Effector memory CD8-positive, alpha-beta T cell (primary cell): ENCODE measurements at regions not wholly inside any gene's neighbourhood (a gene's known extent, or its start where the extent isn't known, plus 50 kb on each side); places are given as distances from the start of the nearest gene placed in this dataset.

Experiments used
- ATAC-seq: fragments of 150-1000 bp; cut with Tn5 transposase; replicated peaks from 2 replicates; pipeline ENCODE4 v1.10.0; 2021; ENCODE audit warnings: mild to moderate bottlenecking, moderate library complexity
- DNase-seq, 3 experiments: peaks; one replicate each; pipeline ENCODE4 v3.0.0; 2021
- H3K27ac Mint-ChIP-seq, 2 donors: one replicate each; pipeline ENCODE4 v1.8.0; 2022; ENCODE audit warnings: mild to moderate bottlenecking in 2 of 2, mixed read lengths in 2 of 2, moderate library complexity in 2 of 2
- H3K27me3 Mint-ChIP-seq, 2 donors: one replicate each; pipeline ENCODE4 v1.8.0; 2022; ENCODE audit warnings: mixed read lengths in 2 of 2
- H3K36me3 Mint-ChIP-seq: one replicate; pipeline ENCODE4 v1.8.0; 2022; ENCODE audit warnings: mild to moderate bottlenecking, moderate library complexity, mixed read lengths; ENCODE audit not compliant: insufficient read depth
- H3K4me1 Mint-ChIP-seq, 2 donors: one replicate each; pipeline ENCODE4 v1.8.0; 2022; ENCODE audit warnings: low read depth in 2 of 2, mixed read lengths in 2 of 2
- H3K4me3 Mint-ChIP-seq, 2 donors: one replicate each; pipeline ENCODE4 v1.8.0; 2022; ENCODE audit warnings: mild to moderate bottlenecking in 2 of 2, mixed read lengths in 2 of 2, moderate library complexity in 2 of 2
- H3K9me3 Mint-ChIP-seq, 2 donors: one replicate each; pipeline ENCODE4 v1.8.0; 2022; ENCODE audit warnings: mixed read lengths in 2 of 2

DNA sequence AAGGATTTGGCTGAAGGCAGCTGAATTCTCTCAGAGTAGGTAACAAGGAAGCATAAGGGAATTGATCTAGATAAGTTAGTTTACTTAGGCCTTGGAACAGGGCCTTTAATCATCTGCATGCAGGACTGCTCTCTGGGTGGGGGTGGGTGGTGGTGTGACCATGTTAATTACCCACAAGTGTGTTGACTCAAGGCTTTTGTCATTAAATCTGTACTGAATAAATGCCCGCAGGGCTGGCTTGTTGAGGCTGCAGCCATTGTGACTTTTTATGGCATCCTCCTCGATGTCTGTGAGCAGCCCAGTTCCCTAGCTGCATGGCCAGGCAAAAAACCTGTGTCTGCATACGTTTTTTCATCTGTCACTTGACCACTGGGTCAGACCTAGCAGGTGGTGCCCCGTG, 63.5 kb upstream of the ASCC3 start:
- no peaks in the 10 kb centered on the region for H3K4me1 Mint-ChIP-seq
- H3K27ac Mint-ChIP-seq: no peak overlapping the region
- ATAC-seq (no peak), DNase-seq (no peak)
- H3K4me3 Mint-ChIP-seq: no peak overlapping the region
- peaks cover 4 to 7% of the 10 kb centered on the region in 2 donors for H3K9me3 Mint-ChIP-seq
- peaks cover 5 to 31% of the 10 kb centered on the region in 2 donors for H3K27me3 Mint-ChIP-seq
- no peaks in the 10 kb centered on the region for H3K36me3 Mint-ChIP-seq

DNA sequence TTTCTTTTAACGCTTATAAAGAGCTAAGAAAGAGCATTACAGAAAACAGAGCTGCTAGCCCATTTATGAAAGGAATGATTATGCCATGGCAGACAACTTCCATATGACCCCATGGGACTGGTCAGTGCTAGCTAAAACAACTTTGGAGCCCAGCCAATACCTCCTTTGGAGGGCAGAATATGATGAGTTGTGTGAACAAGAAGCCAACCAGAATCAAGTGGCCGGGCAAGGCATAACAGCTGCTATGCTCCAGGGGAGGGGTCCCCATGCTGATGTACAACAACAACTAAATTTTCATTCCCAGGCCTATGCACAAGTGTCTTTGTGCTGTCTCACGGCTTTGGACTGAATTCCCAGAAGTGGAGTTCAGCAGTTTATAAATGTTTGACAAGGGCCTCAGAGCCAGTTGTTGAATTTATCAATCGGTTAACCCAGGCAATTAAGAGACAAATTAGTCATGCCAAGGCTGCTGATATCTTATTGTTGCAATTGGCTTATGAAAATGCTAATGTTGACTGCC, 65.0 kb upstream of the ASCC3 start:
- H3K27me3 Mint-ChIP-seq: peaks cover 5 to 31% of the 10 kb centered on the region in 2 donors
- DNase-seq: no peak
- no peak for ATAC-seq
- no peak overlapping the region for H3K4me3 Mint-ChIP-seq
- H3K36me3 Mint-ChIP-seq: no peaks in the 10 kb centered on the region
- H3K4me1 Mint-ChIP-seq: no peaks in the 10 kb centered on the region
- H3K27ac Mint-ChIP-seq: no peak overlapping the region
- peaks cover 4 to 7% of the 10 kb centered on the region in 2 donors for H3K9me3 Mint-ChIP-seq

DNA sequence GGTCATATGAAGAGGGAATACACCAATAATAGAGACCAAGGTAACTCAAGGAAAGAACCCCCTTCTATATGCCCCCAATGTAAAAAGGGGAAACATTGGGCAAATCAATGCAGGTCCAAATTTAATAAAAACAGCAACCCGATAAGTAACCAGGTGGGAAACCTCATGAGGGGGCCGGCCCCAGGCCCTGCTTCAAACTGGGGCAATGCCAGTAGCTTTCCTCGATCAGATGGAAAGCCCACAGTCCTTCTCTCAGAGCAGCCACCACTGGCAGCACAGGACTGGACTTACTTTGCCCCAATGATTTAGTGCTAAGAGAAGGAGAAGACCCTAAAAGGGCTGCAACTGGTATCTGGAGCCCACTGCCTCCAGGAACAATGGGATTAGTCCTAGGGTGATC, 65.6 kb upstream of the ASCC3 start:
- H3K4me3 Mint-ChIP-seq: no peak overlapping the region
- ATAC-seq (no peak), DNase-seq (no peak)
- H3K27me3 Mint-ChIP-seq: peaks cover 5 to 35% of the 10 kb centered on the region in 2 donors
- H3K36me3 Mint-ChIP-seq: no peaks in the 10 kb centered on the region
- no peak overlapping the region for H3K27ac Mint-ChIP-seq
- peaks cover 4 to 7% of the 10 kb centered on the region in 2 donors for H3K9me3 Mint-ChIP-seq
- H3K4me1 Mint-ChIP-seq: no peaks in the 10 kb centered on the region

DNA sequence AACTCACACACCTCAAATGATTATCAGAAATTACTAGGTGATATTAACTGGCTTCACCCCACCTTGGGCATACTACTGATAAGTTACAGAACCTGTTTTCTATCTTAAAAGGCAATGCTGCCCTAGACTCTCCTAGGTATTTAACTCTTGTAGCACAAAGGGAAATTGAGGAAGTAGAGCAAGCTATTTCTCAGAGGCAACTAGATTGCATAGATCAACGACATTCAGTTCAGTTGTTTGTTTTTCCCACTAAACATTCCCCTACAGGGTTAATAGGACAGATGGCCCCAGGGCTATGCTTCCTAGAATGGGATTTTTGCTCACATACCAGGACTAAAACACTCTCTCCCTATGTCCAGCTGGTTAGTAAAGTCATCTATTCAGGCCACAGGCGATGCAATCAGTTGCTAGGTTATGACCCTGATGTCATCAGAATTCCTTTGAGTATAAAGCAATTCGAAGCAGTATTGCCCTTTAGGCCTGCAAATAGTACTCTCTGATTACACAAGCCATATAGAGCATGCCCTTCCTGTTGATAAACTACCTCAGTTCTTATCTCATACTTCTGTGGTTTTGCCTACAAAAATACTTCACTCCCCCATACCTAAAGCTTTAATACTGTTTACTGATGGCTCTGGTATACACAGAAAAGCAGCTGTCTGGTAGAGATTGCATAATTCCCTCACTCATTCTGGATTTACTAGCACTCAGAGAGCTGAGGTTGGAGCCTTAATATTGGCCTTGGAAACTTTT, 67.4 kb upstream of the ASCC3 start:
- no peaks in the 10 kb centered on the region for H3K4me1 Mint-ChIP-seq
- peaks cover 0 to 31% of the 10 kb centered on the region in 2 donors for H3K27me3 Mint-ChIP-seq
- DNase-seq: no peak
- peaks cover 4 to 9% of the 10 kb centered on the region in 2 donors for H3K9me3 Mint-ChIP-seq
- ATAC-seq: no peak
- no peaks in the 10 kb centered on the region for H3K36me3 Mint-ChIP-seq
- H3K27ac Mint-ChIP-seq: no peak overlapping the region
- no peak overlapping the region for H3K4me3 Mint-ChIP-seq

DNA sequence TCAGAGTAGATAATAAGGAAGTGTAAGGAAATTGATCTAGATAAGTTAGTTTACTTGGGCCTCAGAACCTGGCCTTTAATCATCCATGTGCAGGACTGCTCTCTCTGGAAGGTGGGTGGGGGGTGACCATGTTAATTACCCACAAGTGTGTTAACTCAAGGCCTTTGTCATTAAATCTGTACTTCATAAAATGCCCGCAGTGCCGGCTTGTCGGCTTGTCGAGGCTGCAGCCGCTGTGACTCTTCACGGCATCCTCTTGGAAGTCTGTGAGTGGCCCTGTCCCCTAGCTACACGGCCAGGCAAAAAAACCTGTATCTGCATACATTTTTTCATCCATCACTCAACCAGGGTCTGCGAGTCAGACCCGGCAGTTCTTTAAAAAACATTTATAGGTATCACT, 70.9 kb upstream of the ASCC3 start:
- Mint-ChIP-seq H3K9me3 (peaks cover 4 to 9% of the 10 kb centered on the region in 2 donors), H3K27me3 (peaks cover 0 to 18% of the 10 kb centered on the region in 2 donors), H3K4me1 (no peaks in the 10 kb centered on the region), H3K36me3 (no peaks in the 10 kb centered on the region), H3K27ac (no peak overlapping the region), H3K4me3 (no peak overlapping the region)
- no peak for DNase-seq
- no peak for ATAC-seq

DNA sequence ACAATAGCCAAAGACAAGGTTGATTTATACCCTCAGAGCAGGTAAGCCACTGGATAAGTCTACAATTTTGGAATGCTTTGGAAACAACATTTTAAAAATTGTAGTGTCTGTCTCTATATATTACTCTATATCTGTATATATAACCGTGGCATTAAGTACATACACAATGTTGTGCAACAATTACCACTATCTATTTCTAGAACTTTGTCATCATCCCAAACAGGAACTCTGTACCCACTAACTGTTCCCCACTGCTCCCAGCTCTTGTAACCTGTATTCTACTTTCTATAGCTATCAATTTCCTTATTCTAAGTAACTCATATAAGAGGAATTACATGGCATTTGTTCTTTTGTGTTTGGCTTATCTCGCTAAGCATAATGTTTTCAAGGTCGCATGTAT, 78.2 kb upstream of the ASCC3 start:
- H3K27ac Mint-ChIP-seq: no peak overlapping the region
- H3K9me3 Mint-ChIP-seq: no peaks in the 10 kb centered on the region
- ATAC-seq (no peak), DNase-seq (no peak)
- peaks cover 0 to 7% of the 10 kb centered on the region in 2 donors for H3K27me3 Mint-ChIP-seq
- H3K36me3 Mint-ChIP-seq: no peaks in the 10 kb centered on the region
- H3K4me3 Mint-ChIP-seq: no peak overlapping the region
- H3K4me1 Mint-ChIP-seq: no peaks in the 10 kb centered on the region

DNA sequence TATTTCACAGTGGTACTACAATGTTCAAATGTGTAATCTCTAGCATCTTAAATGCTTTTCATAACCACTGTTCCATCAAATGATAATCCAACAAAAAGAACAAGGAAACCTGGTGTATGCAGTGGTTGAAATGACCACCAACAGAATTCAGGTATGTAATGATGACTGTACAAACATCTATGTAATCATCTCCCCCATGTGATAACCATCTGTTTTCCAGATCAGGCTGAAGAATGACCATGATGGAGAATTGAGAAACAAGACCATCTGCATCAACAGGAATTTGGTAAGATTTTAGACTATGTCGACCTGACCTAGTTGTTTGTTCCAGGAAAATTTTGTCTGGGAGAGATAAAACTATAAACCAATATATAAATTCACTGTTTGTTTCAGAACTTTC, 81.3 kb upstream of the ASCC3 start:
- no peak for ATAC-seq
- Mint-ChIP-seq H3K27me3 (peaks cover 0 to 7% of the 10 kb centered on the region in 2 donors), H3K9me3 (no peaks in the 10 kb centered on the region), H3K36me3 (no peaks in the 10 kb centered on the region), H3K4me3 (no peak overlapping the region), H3K27ac (no peak overlapping the region), H3K4me1 (no peaks in the 10 kb centered on the region)
- no peak for DNase-seq

DNA sequence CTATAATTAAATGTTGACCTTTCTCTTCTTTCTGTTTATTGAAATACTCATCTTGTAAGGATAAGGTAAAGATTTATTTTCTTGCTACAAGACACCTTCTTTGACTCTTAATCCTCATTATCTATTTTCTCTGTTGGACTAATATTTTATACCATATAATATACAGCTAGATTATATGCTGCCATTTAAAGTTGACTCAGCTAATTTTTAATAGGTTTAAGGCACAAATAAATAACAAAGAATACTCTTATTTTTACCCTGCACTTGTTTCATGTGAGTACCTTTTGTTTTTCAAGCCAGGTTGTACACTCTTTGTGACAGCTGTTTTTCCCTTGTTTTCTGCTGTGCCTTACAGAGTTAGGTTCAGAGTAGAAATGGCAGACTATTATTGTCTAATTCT, 83.9 kb upstream of the ASCC3 start:
- Mint-ChIP-seq H3K27me3 (peaks cover 11 to 16% of the 10 kb centered on the region in 2 donors), H3K4me1 (no peaks in the 10 kb centered on the region), H3K9me3 (peaks cover 6% of the 10 kb centered on the region in 2 donors), H3K36me3 (no peaks in the 10 kb centered on the region), H3K27ac (no peak overlapping the region), H3K4me3 (no peak overlapping the region)
- DNase-seq (no peak), ATAC-seq (no peak)

DNA sequence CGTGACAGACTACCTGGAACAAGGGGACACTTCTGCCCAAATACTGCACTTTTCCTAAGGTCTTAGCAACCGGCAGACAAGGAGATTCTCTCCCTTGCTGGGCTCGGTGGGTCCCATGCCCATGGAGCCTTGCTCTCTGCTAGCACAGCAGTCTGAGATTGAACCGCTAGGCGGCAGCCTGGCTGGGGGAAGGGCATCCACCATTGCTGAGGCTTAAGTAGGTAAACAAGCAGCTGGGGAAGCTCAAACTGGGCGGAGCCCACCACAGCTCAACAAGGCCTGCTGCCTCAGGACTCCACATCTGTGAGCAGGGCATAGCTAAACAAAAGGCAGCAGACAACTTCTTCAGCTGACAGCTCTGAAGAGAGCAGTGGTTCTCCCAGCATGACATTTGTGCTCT, 87.8 kb upstream of the ASCC3 start:
- Mint-ChIP-seq H3K4me3 (no peak overlapping the region), H3K4me1 (no peaks in the 10 kb centered on the region), H3K9me3 (peaks cover 14 to 21% of the 10 kb centered on the region in 2 donors), H3K27me3 (peaks cover 9 to 11% of the 10 kb centered on the region in 2 donors), H3K27ac (no peak overlapping the region), H3K36me3 (no peaks in the 10 kb centered on the region)
- ATAC-seq (no peak), DNase-seq (no peak)

DNA sequence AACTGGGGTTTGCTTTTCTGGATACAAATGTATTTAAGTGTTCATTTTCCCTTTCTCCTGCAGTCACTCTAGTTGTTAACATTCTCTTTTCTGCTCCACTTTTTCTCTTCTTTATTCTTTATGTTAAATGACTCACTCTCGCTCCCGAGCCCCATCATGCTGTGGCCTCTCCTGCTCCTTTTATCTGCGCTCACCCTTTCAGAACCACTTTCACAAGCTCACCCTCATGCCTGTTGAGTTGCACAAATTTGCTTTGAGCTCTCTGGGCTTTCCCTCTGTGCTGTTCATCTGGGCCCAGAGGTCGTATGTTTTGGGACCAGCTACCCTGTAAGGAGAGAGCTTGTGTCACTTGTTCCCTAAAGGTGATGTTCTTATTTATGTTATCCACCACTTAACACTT, 98.1 kb upstream of the ASCC3 start:
- no peaks in the 10 kb centered on the region for H3K27me3 Mint-ChIP-seq
- H3K9me3 Mint-ChIP-seq: peaks cover 0 to 4% of the 10 kb centered on the region in 2 donors
- DNase-seq (no peak), ATAC-seq (no peak)
- no peaks in the 10 kb centered on the region for H3K36me3 Mint-ChIP-seq
- no peak overlapping the region for H3K27ac Mint-ChIP-seq
- no peak overlapping the region for H3K4me3 Mint-ChIP-seq
- no peaks in the 10 kb centered on the region for H3K4me1 Mint-ChIP-seq

DNA sequence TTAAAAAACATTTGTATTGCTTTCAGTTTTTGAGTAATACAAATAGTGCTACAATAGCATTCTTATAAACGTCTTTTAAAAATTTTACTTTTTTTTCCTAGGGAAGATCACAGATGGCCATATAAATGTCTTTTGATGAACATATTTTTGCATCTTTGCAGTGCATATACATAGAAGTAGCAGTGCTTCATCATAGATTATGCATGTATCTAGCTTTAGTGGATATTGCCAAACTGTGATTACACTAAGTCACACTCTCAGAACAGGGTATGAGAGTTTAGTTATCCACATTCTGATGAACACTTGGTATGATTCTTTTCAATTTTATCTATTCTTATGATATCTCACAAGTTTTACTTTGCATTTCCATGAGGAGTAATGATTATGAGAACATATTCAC, 99.8 kb upstream of the ASCC3 start:
- H3K36me3 Mint-ChIP-seq: no peaks in the 10 kb centered on the region
- no peaks in the 10 kb centered on the region for H3K4me1 Mint-ChIP-seq
- no peak overlapping the region for H3K4me3 Mint-ChIP-seq
- H3K27ac Mint-ChIP-seq: no peak overlapping the region
- ATAC-seq (no peak), DNase-seq (no peak)
- no peaks in the 10 kb centered on the region for H3K27me3 Mint-ChIP-seq
- H3K9me3 Mint-ChIP-seq: peaks cover 0 to 2% of the 10 kb centered on the region in 2 donors

DNA sequence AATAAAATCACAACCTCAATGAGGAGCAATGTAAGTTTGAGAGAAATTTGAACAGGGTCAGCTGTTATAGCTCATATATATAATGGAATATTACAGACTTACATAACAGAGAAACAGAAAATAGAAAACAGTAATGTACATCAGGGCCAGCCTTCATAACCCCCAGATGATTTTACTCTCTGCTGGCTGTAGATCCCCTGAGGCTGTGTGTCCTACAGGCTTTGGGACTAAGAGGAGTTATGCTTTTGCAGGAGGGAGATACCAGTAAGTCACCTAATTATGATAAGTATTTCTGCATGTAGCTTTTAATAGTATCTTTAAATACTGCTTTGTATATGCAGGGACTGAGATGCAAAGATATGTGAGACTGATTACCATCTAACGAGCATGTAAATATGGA, 105.8 kb upstream of the ASCC3 start:
- H3K36me3 Mint-ChIP-seq: no peaks in the 10 kb centered on the region
- no peak for DNase-seq
- no peak for ATAC-seq
- no peaks in the 10 kb centered on the region for H3K9me3 Mint-ChIP-seq
- no peak overlapping the region for H3K4me3 Mint-ChIP-seq
- H3K4me1 Mint-ChIP-seq: no peaks in the 10 kb centered on the region
- H3K27ac Mint-ChIP-seq: no peak overlapping the region
- H3K27me3 Mint-ChIP-seq: no peaks in the 10 kb centered on the region

DNA sequence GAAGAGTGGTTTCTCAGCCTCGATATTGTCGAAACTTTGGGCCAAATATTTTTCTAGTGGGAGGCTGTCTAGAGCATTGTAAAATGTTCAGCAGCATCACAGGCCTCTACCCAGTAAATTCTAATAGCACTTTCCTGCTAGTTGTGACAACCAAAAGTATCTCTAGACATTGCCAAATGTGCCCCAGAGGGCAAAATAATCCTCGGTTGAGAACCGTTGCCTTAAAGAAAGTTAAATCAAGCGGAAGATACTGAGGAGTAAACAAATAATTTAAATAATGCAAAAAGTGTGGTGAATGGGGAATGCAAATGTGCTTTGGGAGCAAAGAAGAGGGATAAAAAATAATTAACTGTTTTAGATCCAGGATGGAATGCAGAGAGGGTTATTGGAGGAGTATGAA, 106.4 kb upstream of the ASCC3 start:
- no peak overlapping the region for H3K27ac Mint-ChIP-seq
- no peaks in the 10 kb centered on the region for H3K4me1 Mint-ChIP-seq
- ATAC-seq: no peak

DNA sequence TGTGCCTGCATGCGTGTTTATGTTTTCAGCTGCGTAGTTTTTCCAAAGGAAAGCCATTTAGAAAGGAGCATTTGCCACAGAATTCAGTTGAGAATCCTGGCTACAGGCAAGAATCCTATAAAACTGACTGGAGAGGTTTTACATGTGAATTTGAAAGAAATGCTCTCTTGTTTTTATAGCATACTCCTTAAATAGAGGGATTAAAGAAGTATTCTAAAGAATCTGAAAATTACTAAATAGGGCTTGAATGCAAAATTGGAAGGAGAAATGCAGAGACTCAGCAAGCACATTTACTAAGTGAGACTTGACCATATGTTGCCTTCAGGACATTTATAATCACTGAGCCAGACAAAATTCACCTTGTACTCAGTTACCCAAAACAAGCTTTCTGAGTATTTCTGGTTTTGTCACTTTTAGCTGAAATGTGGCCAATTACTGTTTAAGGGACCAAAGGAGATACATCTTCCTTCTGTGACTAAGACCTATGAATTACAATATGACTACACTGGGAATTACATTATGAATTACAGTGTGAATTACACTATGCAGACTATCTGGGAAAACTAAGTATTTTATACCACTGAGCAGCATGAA, 107.4 kb upstream of the ASCC3 start:
- Mint-ChIP-seq H3K27me3 (peaks cover 0 to under 1% of the 10 kb centered on the region in 2 donors), H3K4me1 (no peaks in the 10 kb centered on the region), H3K4me3 (no peak overlapping the region), H3K36me3 (no peaks in the 10 kb centered on the region), H3K9me3 (no peaks in the 10 kb centered on the region), H3K27ac (no peak overlapping the region)
- DNase-seq: no peak
- ATAC-seq: no peak

More for the DNA sequence above, 106.4 kb upstream of the ASCC3 start:
- Mint-ChIP-seq H3K9me3 (no peaks in the 10 kb centered on the region), H3K4me3 (no peak overlapping the region), H3K27me3 (no peaks in the 10 kb centered on the region), H3K36me3 (no peaks in the 10 kb centered on the region)
- DNase-seq: no peak
